DOHH2 (cell line): ENCODE measurements at regions not wholly inside any gene's neighbourhood (a gene's known extent, or its start where the extent isn't known, plus 50 kb on each side); places are given as distances from the start of the nearest gene placed in this dataset.

Experiments
- CTCF ChIP-seq: fragments of 200-600 bp; sonication (generic); IDR thresholded peaks from one replicate; pipeline ENCODE4 v1.5.1; 2014; ENCODE audit warnings: antibody characterized with exemption, mild to moderate bottlenecking, low read depth, low read length; ENCODE audit not compliant: poor library complexity, severe bottlenecking
- EZH2phosphoT487 ChIP-seq: fragments of 200-600 bp; sonication (generic); IDR thresholded peaks from 2 replicates; pipeline ENCODE4 v1.6.1; 2017; ENCODE audit warnings: borderline replicate concordance, mild to moderate bottlenecking, antibody characterized with exemption, low read length, moderate library complexity, mixed read lengths

- TF ChIP-seq CTCF (no peak), EZH2phosphoT487 (no peak)
These were observed 117.1 kb upstream of the TSC22D1 start for GRCh38 chr13:44693156-44693764.
